Suprapubic skin (tissue), 4 donors: ENCODE measurements at regions not wholly inside any gene's neighbourhood (a gene's known extent, or its start where the extent isn't known, plus 50 kb on each side); places are given as distances from the start of the nearest gene placed in this dataset.

Experiments
- DNase-seq, 2 donors: peaks; one replicate each; pipeline ENCODE4 v3.0.0-alpha.2; 2019; ENCODE audit warnings: low spot score in 2 of 2
- H3K27ac ChIP-seq: fragments of 200-600 bp; sonication (generic); one replicate; pipeline ENCODE4 v1.5.1; 2019
- H3K27me3 ChIP-seq: fragments of 200-600 bp; sonication (generic); one replicate; pipeline ENCODE4 v1.5.1; 2019
- H3K36me3 ChIP-seq: fragments of 200-600 bp; sonication (generic); one replicate; pipeline ENCODE4 v1.5.1; 2019
- H3K4me1 ChIP-seq: fragments of 200-600 bp; sonication (generic); one replicate; pipeline ENCODE4 v1.5.1; 2019
- H3K4me3 ChIP-seq: fragments of 200-600 bp; sonication (generic); one replicate; pipeline ENCODE4 v1.5.1; 2019; ENCODE audit warnings: mild to moderate bottlenecking
- H3K9me3 ChIP-seq: fragments of 200-600 bp; sonication (generic); one replicate; pipeline ENCODE4 v1.5.1; 2019
- EP300 ChIP-seq: sonication (generic); formaldehyde crosslinking; IDR thresholded peaks from one replicate; pipeline ENCODE4 v1.6.1; 2017; ENCODE audit warnings: antibody characterized with exemption
- POLR2A ChIP-seq, 2 donors: fragments of 450-650 bp; IDR thresholded peaks; one replicate each; pipeline ENCODE4 v1.6.1; 2017; ENCODE audit warnings: antibody characterized with exemption in 2 of 2, mild to moderate bottlenecking in 2 of 2, moderate library complexity in 2 of 2
- POLR2AphosphoS5 ChIP-seq, 3 donors: sonication (generic); formaldehyde crosslinking; IDR thresholded peaks; one replicate each; pipeline ENCODE4 v1.6.1; 2017; ENCODE audit warnings: antibody characterized with exemption in 3 of 3
- WGBS: methylation state at CpG from one replicate; pipeline ENCODE4 v1.1.5; 2018; 5-methylcytosine and 5-hydroxymethylcytosine counted together
- TF ChIP-seq, protein P1 (sequence below), 2 donors: fragments of 200-600 bp in 1 of 2; fragments of 450-650 bp in 1 of 2; sonication (generic) in 1 of 2; IDR thresholded peaks; one replicate each; pipeline ENCODE4 v1.5.1; 2016 to 2019; ENCODE audit warnings: antibody characterized with exemption in 2 of 2, mild to moderate bottlenecking in 1 of 2, moderate library complexity in 1 of 2

GRCh38 chr14:86513564-86513963, 983.6 kb downstream of the FLRT2 start:
- Histone ChIP-seq H3K4me3 (no peak overlapping the region), H3K9me3 (no peaks in the 10 kb centered on the region), H3K36me3 (no peaks in the 10 kb centered on the region), H3K4me1 (no peaks in the 10 kb centered on the region), H3K27me3 (no peaks in the 10 kb centered on the region), H3K27ac (no peak overlapping the region)
- TF ChIP-seq EP300 (no peak), POLR2AphosphoS5 (IDR thresholded peaks at IDR 0.05) (no peak), POLR2A (IDR thresholded peaks at IDR 0.05) (no peak)
- TF ChIP-seq, protein P1, sequence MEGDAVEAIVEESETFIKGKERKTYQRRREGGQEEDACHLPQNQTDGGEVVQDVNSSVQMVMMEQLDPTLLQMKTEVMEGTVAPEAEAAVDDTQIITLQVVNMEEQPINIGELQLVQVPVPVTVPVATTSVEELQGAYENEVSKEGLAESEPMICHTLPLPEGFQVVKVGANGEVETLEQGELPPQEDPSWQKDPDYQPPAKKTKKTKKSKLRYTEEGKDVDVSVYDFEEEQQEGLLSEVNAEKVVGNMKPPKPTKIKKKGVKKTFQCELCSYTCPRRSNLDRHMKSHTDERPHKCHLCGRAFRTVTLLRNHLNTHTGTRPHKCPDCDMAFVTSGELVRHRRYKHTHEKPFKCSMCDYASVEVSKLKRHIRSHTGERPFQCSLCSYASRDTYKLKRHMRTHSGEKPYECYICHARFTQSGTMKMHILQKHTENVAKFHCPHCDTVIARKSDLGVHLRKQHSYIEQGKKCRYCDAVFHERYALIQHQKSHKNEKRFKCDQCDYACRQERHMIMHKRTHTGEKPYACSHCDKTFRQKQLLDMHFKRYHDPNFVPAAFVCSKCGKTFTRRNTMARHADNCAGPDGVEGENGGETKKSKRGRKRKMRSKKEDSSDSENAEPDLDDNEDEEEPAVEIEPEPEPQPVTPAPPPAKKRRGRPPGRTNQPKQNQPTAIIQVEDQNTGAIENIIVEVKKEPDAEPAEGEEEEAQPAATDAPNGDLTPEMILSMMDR (IDR thresholded peaks at IDR 0.05), result no peak
- 65% methylated on average over 3 of the region's 3 CpGs for WGBS
- no peak for DNase-seq

DNA sequence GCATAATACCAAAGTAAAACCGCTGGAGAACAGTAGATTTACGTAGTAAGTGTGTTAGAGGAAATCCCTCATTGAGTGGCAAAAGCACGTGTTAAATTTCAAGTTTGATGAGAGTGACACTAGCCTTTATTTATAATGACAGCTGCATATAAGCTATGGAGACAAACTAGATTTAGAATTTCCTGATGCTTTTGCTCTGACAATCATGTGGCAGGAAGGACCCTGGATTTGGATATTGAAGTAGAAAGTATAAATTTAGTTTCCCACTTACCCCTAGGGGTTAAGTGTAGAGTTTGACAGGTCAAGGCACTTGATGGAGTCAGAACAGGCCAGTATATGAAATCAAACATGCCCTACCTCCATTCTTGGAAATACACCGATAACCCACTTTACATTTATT, 983.1 kb downstream of the FLRT2 start:
- WGBS, result 69% methylated on average over 4 of the region's 4 CpGs
- H3K4me3 ChIP-seq, result no peak overlapping the region
- H3K27me3 ChIP-seq, result no peaks in the 10 kb centered on the region
- H3K4me1 ChIP-seq, result no peaks in the 10 kb centered on the region
- no peak overlapping the region for H3K27ac ChIP-seq
- H3K9me3 ChIP-seq, result no peaks in the 10 kb centered on the region
- DNase-seq, result no peak
- TF ChIP-seq, protein P1 (IDR thresholded peaks at IDR 0.05), result no peak
- no peak for TF ChIP-seq POLR2A (IDR thresholded peaks at IDR 0.05)
- no peak for TF ChIP-seq POLR2AphosphoS5 (IDR thresholded peaks at IDR 0.05)
- no peak for TF ChIP-seq EP300
- no peaks in the 10 kb centered on the region for H3K36me3 ChIP-seq

- WGBS, result 88% methylated on average over 5 of the region's 5 CpGs
- H3K36me3 ChIP-seq, result no peaks in the 10 kb centered on the region
- no peak for DNase-seq
- TF ChIP-seq EP300, result no peak
- no peak for TF ChIP-seq POLR2AphosphoS5 (IDR thresholded peaks at IDR 0.05)
- TF ChIP-seq POLR2A (IDR thresholded peaks at IDR 0.05), result no peak
- TF ChIP-seq, protein P1 (IDR thresholded peaks at IDR 0.05), result no peak
- no peak overlapping the region for H3K4me3 ChIP-seq
- H3K9me3 ChIP-seq, result no peaks in the 10 kb centered on the region
- no peak overlapping the region for H3K27ac ChIP-seq
- H3K4me1 ChIP-seq, result no peaks in the 10 kb centered on the region
- no peaks in the 10 kb centered on the region for H3K27me3 ChIP-seq
Measured at GRCh38 chr14:86510491-86510890, 980.5 kb downstream of the FLRT2 start.

GRCh38 chr14:86505808-86506207, 975.9 kb downstream of the FLRT2 start:
- Histone ChIP-seq H3K4me1 (no peaks in the 10 kb centered on the region), H3K9me3 (no peaks in the 10 kb centered on the region), H3K36me3 (no peaks in the 10 kb centered on the region), H3K4me3 (no peak overlapping the region), H3K27me3 (no peaks in the 10 kb centered on the region), H3K27ac (no peak overlapping the region)
- no peak for DNase-seq
- TF ChIP-seq, protein P1 (IDR thresholded peaks at IDR 0.05), result no peak
- TF ChIP-seq EP300, result no peak
- TF ChIP-seq POLR2AphosphoS5 (IDR thresholded peaks at IDR 0.05), result no peak
- TF ChIP-seq POLR2A (IDR thresholded peaks at IDR 0.05), result no peak

- H3K4me3 ChIP-seq, result no peak overlapping the region
- H3K27ac ChIP-seq, result no peak overlapping the region
- DNase-seq, result no peak
- no peak for TF ChIP-seq EP300
- TF ChIP-seq POLR2A (IDR thresholded peaks at IDR 0.05), result no peak
- no peak for TF ChIP-seq POLR2AphosphoS5 (IDR thresholded peaks at IDR 0.05)
- H3K27me3 ChIP-seq, result no peaks in the 10 kb centered on the region
- WGBS, result 73% methylated on average over 2 of the region's 2 CpGs
- no peaks in the 10 kb centered on the region for H3K4me1 ChIP-seq
- no peaks in the 10 kb centered on the region for H3K36me3 ChIP-seq
- H3K9me3 ChIP-seq, result no peaks in the 10 kb centered on the region
Measured at GRCh38 chr14:86501611-86502010, 971.7 kb downstream of the FLRT2 start.

DNA sequence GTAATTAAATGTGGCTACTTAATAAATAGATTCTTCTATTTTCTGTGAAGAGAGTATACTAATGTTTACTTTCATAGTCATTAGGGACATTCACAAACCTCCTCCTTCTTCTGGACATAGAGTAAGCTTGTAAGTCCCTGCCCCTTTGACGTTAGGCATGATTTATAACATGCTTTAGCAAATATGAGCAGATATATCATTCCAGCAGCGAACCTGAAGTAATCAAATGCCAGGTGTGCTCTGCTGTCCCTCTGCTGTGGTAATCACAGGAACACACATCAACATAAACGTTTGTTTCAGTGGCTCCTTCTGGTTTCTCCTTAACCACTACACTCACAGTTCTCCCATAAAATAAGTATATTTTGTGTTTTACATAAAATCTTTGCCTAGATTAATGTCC, 961.8 kb downstream of the FLRT2 start:
- H3K36me3 ChIP-seq, result no peaks in the 10 kb centered on the region
- 23% methylated on average over 3 of the region's 3 CpGs for WGBS
- H3K4me3 ChIP-seq, result no peak overlapping the region
- no peak for DNase-seq
- TF ChIP-seq POLR2AphosphoS5 (IDR thresholded peaks at IDR 0.05) (no peak), EP300 (no peak), POLR2A (IDR thresholded peaks at IDR 0.05) (no peak)
- TF ChIP-seq, protein P1 (IDR thresholded peaks at IDR 0.05), result no peak
- no peaks in the 10 kb centered on the region for H3K27me3 ChIP-seq
- H3K27ac ChIP-seq, result no peak overlapping the region
- no peaks in the 10 kb centered on the region for H3K9me3 ChIP-seq
- H3K4me1 ChIP-seq, result no peaks in the 10 kb centered on the region
